T-helper 22 cell (primary cell): ENCODE measurements at regions not wholly inside any gene's neighbourhood (a gene's known extent, or its start where the extent isn't known, plus 50 kb on each side); places are given as distances from the start of the nearest gene placed in this dataset.
"Not testable (repeated sequence)": the region's sequence is repeated elsewhere in the genome, so short reads cannot be mapped to it uniquely, and the experiment has no call there.

ENCODE experiments used
- DNase-seq: peaks from one replicate; pipeline ENCODE4 v3.0.0-alpha.2; 2020; ENCODE audit warnings: low read depth

GRCh38 chr3:181920409-181920808 is 208.7 kb downstream of the SOX2 start:
- DNase-seq: no peak

GRCh38 chr3:181921220-181921619 is 209.5 kb downstream of the SOX2 start:
- no peak for DNase-seq

GRCh38 chr3:181925841-181926240 is 214.1 kb downstream of the SOX2 start:
- not testable (repeated sequence) for DNase-seq

GRCh38 chr3:181929501-181929900 is 217.8 kb downstream of the SOX2 start:
- DNase-seq: no peak

- no peak for DNase-seq
Observed at GRCh38 chr3:181930105-181930504, 218.4 kb downstream of the SOX2 start.

GRCh38 chr3:181932039-181932438 is 220.3 kb downstream of the SOX2 start:
- DNase-seq: no peak

- no peak for DNase-seq
Observed at GRCh38 chr3:181933052-181933618, 221.4 kb downstream of the SOX2 start.

- no peak for DNase-seq
Observed at GRCh38 chr3:181935915-181936314, 224.2 kb downstream of the SOX2 start.

- DNase-seq: no peak
Observed at GRCh38 chr3:181936774-181937173, 225.0 kb downstream of the SOX2 start.

- DNase-seq: not testable (repeated sequence)
Observed at GRCh38 chr3:181938580-181938979, 226.9 kb downstream of the SOX2 start.

GRCh38 chr3:181940703-181941102 is 229.0 kb downstream of the SOX2 start:
- no peak for DNase-seq

GRCh38 chr3:181941250-181941649 is 229.5 kb downstream of the SOX2 start:
- no peak for DNase-seq

GRCh38 chr3:181943285-181943684 is 231.6 kb downstream of the SOX2 start:
- no peak for DNase-seq

- no peak for DNase-seq
Observed at GRCh38 chr3:181947606-181948005, 235.9 kb downstream of the SOX2 start.

GRCh38 chr3:181948286-181948685 is 236.6 kb downstream of the SOX2 start:
- no peak for DNase-seq

GRCh38 chr3:181952221-181952620 is 240.5 kb downstream of the SOX2 start:
- DNase-seq: no peak

- DNase-seq: no peak
Observed at GRCh38 chr3:181952929-181953328, 241.2 kb downstream of the SOX2 start.

GRCh38 chr3:181955566-181955965 is 243.8 kb downstream of the SOX2 start:
- DNase-seq: no peak

- no peak for DNase-seq
Observed at GRCh38 chr3:181956122-181956521, 244.4 kb downstream of the SOX2 start.

- no peak for DNase-seq
Observed at GRCh38 chr3:181966393-181966792, 254.7 kb downstream of the SOX2 start.

GRCh38 chr3:181969925-181970324 is 258.2 kb downstream of the SOX2 start:
- DNase-seq: no peak

GRCh38 chr3:181971424-181971823 is 259.7 kb downstream of the SOX2 start:
- DNase-seq: no peak

- no peak for DNase-seq
Observed at GRCh38 chr3:181974198-181974597, 262.5 kb downstream of the SOX2 start.

- DNase-seq: no peak
Observed at GRCh38 chr3:181976526-181976925, 264.8 kb downstream of the SOX2 start.

GRCh38 chr3:181985386-181985785 is 273.7 kb downstream of the SOX2 start:
- DNase-seq: no peak
